GM18861 (cell line): ENCODE measurements at regions not wholly inside any gene's neighbourhood (a gene's known extent, or its start where the extent isn't known, plus 50 kb on each side); places are given as distances from the start of the nearest gene placed in this dataset.
"Not testable (repeated sequence)": the region's sequence is repeated elsewhere in the genome, so short reads cannot be mapped to it uniquely, and the experiment has no call there.

ENCODE experiments used
- ATAC-seq: cut with Tn5 transposase; IDR thresholded peaks from one replicate; pipeline ENCODE4 v1.9.1; 2021; ENCODE audit not compliant: unreplicated experiment

DNA sequence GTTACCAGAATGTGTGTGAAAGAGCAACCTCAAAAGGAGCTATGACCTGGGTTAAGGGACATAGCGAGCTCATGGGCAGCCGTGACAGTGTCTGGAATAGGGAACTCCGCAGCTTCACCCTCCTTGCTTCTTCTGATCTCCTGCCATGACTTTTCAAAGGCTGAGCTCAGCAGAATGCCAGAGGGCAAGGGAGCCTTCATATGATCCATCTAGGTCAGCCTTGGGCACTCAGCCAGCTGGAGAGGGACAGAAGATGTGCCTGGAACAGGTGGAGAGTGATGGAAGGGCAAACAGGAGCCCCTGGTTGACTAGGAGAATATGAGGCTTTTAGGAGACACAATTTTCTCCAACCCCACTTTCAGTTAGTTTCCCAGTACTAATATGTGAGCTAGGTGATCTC lies 352.8 kb upstream of the FRG2C start:
- not testable (repeated sequence) for ATAC-seq

DNA sequence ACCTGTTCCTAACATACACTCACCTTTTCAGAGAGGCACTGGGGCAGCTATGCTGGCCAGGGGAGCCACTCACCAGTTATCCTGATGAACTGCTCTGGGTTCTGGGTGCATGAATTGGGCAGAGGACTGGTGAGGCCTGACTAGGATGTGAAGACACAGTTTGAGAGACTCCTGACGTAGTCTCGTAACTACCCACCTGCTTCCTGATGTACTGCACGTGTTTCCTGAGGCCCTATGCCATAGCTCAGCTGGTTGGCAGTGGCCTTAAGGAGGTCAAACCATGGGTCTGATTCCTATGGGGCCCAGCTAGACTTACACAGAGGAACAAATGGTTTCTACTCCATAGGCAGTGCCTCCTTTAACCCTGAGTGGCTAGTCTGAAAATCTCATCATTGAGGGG lies 351.7 kb upstream of the FRG2C start:
- not testable (repeated sequence) for ATAC-seq

DNA sequence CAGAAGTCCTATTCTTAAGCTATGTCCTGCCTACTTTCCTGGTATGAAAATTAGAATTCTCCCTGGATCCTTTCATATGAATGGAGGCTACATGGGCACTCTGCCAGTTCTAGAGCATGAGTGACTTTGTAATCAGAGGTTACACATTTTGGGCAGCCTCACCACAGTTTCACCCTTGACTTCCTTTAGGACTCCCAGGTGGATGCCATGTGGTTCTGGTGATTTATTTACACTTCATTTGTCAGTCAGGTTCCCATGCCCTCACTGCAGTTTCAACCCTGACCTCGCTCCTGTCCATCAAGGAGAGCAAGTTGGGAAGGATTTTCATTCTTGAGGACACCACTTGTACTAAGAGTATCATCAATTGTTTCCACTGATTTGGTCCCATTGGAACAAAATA lies 344.4 kb upstream of the FRG2C start:
- ATAC-seq: not testable (repeated sequence)

DNA sequence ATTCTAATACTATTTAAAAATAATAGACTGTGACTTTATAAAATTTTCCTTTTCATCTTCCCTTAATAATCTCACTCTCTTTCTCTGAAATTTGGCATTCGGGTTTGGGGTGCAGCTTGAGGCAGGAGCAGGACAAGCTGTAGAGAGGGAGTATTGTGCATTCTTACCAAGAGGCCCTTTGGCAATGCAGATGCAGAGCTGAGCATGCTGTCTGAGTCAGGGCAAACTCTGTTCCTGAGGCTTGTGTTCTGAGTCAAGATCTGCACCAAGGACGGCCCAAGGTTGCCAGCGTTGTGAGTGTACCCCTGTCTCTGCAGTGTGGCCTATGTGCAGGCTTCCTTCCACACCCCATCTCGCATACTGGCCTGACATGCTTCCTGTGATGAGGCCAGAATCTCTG lies 343.8 kb upstream of the FRG2C start:
- no peak for ATAC-seq

DNA sequence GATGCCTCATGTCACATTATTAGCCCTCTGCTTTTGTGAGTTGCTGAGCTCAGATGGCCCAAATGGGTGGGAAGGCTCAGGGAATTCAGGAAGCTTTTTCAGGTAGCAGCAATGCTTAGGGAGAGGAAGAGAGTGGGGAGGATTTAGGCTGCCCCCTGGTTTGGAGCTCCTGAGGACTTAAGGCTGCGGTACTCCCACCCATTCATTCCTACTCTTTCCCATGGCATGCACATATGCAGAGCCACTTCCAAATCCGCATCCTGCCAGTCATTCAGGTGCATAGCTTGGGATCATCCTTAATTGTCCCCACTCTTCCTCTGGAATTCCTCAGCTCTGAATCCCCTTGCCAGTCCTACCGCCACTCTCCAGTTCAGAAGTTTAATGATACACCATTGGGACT lies 343.1 kb upstream of the FRG2C start:
- ATAC-seq: no peak

DNA sequence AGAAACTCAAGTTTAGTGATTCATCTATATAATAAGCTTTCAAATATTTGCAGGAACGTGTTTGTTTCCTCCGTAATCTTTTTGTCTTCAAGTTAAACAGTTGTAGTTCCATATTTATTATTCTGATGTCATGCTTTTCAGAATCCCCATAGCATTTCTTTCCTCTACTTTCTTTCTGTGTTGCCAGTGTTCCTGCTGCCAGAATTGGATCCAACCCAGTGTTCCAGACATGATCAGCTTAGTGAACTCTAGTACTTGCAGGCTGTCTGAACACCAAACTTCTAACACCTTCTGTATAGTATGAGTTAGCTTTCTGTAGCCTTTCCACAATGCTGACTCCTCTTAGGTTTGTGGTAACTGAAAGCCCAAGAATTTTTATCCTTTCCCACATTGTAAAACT lies 340.2 kb upstream of the FRG2C start:
- not testable (repeated sequence) for ATAC-seq

DNA sequence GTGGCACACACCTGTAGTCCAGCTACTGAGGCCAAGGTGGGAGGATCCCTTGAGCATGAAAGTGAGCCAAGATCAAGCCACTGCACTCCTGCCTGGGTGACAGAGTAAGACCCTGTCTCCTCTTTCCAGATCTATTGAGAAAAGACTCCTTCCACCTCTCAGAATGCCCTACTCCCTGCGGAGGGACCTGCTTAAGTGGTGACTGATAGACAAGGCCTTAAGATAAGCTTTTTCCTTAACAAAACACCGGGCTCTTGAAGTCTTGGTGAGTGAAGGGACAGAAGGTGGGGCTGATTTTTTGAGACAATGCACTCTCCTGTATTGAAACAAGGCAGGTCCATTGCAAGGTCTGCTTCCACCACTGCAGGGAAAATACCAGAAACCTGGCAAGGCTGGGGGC lies 338.4 kb upstream of the FRG2C start:
- no peak for ATAC-seq

DNA sequence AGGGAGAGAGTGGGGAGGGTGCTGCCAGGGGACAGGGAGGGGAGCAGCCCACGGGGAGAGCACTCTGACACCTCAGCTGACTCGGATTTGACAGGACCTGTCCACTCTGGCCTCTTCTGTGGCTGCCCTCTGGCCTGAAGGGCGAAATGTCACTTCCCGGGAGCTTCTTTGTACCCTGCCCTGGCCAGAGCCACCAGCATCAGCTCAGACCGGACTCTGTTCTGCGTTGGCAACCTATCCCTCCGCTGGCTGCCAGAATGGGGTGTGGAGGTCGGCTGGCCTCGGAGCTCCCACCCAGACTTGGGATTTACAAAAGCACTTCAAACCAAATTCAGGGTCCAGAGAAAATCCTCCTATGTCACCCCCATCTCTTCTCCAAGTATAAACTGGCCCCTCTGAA lies 336.7 kb upstream of the FRG2C start:
- no peak for ATAC-seq

DNA sequence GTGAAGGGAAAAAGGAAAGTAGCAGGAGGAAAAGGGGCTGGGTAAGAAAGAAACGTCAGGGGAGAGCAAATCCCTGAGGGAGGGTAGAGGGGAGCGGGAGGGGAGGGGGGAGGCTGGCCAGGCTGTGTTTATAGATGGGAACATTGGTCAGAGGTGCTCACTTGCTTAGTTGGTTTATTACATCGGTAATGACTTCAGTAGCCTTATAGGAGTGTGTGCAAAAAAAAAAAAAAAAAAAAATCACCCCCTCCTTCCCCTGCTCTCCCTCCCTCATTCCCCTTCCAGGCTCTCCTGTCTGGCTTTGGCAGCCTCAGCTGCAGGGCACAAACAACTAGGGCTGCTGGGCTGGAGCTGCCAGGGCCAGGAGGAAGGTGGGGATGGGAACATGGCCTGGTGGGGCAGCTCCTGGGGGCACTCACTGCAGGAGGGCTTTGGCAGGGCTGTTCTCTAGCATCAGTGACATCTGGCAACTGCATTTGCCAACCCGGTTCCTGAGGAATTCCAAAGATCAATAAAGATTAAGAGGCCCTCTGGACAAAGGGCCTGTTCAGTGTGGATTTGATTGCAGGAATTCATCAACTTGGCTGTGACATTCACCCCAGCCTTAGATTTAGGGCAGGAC lies 334.5 kb upstream of the FRG2C start:
- ATAC-seq: no peak

DNA sequence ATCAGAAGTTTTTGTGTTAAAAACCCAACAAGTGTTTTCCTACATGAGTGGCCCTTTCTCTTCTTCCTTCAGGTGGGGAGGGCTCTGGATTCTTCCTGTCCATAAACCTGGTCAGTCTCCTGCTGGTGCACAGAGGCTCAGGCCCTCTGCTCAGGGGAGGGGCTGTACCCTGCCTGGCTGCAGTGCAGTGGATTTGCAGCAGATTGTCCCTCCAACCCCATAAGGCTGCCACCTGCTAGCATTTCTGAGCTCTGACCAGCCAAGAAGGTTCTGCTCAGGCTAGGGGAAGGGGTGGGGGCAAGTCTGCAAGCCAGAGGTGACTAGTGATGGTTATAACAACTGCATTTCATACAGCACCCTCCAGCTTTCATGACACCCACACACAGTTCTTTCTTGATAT lies 333.7 kb upstream of the FRG2C start:
- ATAC-seq: not testable (repeated sequence)

DNA sequence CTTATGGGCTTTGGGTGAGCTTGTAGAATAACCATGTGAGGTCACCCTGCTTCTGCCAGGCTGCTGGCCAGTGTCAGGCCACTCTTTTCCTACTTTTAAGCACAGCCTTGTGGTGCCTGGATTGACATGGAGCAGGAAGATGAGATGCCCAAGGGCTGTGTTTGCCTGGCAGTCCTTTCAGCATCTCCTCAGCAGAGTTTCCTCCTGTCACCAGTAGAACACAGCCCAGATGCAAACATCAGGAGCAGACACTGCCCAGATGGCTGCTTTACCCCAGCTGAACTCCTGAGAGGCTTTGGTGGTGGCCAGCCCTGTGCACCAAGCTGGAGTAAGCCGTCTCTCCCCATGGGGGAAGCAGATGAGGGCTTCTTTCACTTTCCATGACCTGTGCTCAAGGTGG lies 332.0 kb upstream of the FRG2C start:
- ATAC-seq: not testable (repeated sequence)

DNA sequence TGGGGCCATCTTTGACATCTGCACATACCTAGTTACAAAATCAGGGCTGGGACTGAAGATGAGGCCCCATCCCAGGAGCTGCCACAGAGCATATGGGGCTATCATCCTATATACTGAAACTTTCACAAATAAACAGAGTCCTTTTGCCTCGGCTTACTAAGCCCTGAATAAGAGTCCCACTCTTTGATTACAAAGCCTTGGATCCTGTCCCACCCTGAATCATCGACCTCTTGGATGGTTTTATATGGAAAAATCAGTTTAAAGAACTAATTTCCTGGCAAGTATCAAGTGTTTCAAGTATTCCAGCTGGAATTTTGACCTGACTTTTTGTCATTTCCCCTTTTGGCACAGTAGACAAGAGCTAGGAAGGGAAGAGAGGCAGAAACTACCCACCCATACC lies 331.3 kb upstream of the FRG2C start:
- ATAC-seq: no peak

DNA sequence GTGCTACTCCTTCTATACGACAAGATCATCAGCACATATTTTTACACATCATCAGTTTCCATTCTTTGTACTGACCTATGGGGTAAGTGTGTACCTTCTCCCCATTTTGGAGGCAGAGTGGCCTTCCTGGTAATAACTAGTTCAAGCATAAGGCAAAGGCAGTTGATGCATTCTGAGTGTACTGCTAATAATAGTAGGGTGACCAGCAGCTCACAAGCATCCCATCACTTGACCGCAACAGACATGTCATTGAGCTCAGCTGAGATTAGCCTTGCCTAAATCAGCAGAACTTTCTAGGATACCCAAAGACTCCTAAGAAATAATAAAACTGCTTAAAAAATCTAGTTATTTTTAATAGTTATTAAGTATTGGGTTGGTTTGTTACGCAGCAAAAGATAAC lies 329.8 kb upstream of the FRG2C start:
- ATAC-seq: no peak

DNA sequence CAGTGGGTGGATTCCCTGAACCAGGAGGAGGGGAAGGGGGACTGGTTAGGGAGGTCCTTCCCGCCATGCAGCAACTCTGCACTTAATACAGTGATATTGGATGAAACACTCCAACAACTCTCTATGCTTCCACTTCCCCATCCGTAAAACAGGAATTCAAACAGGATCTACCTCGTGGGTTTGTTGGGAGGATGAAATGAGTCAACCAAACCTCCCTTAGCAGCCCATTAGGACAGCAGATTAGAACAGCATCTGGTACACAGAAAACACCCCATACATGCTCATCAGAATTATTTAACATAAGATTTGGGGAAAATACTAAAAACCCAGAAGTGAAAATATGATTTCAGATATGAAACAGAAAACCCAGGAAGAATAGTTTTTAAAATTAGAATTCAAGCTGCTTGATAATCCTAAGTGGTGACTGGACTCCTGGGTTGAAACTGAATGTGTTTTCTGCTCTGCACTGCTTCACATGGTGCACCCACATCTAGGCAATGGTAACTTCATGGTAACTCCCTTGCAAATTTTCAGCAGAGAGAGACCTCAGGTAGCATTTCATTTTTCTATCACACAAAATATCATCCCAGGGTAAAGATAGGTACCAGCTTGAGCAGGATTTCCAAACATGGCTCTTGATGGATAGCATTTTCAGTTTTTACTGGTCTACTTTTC lies 326.8 kb upstream of the FRG2C start:
- ATAC-seq: no peak

DNA sequence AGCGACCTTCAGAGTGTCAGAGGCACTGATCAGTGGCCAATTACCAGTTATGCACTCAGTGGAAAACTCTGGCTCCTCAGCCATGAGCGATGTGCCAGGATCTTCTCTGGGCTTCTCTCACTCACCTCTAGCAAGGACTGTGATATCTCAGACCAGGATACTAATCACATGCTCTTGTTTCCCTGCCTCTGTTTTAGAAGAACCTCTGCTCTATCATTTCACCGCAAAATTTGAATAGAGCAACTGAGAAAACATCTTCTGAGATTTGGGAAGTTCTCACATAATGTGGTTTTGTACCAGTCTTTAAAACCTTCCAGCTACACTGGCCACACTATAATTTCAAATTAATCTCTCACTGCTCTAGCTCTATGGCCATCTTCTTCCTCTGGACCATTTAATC lies 325.8 kb upstream of the FRG2C start:
- no peak for ATAC-seq

DNA sequence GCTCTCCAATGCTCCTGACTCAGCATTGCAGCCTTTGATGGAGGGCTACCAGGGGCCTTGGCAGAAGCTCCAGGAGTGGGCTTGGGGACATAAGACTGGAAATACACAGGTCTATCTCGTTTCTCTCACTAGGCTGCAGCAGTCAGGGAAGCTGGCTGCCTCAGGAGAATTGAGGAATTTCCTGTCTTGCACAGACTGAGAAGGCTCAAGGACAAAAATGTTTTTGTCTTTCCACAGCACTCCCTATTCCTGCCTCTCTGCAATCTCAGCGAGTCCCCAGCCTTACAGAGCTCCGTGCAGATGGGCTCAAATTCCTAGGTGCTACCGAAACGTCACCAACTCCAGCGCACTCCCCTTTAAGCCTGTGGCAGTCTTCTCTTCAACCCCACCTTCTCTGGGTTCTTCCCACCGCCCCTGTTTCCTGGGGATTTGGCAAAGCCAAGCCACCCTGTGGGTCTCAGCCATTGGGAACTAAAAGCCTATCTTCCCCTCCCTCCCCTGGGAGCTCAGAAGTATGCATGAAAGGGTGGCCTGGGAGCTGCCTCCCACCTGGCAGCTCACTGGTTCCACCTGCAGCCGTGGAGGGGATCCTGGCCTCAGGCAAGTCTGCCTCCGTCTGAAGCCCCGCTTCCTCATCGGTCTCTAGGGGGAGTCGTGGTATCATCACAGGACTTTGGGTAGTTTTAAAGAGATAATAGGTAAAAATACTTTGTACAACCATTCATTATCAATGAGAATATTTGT lies 322.6 kb upstream of the FRG2C start:
- no peak for ATAC-seq

DNA sequence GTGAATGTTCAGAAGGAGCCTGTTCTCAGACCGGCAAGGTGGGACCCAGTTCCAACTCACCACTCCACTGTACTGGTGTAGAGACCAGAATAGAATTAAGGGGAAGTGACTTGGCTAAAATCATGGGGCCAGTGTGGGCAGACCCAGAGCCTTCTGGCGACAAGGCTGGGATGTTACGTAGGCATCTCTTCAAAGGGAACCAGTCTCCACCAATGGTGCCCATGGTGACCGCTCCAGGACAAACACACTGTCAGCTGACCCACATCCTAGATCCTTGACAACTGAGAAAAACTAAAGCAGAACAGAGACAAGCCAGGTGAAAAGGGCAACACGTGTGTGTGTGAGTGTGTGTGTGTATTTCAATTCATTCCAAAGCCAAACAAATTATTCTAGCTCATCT lies 321.7 kb upstream of the FRG2C start:
- no peak for ATAC-seq

DNA sequence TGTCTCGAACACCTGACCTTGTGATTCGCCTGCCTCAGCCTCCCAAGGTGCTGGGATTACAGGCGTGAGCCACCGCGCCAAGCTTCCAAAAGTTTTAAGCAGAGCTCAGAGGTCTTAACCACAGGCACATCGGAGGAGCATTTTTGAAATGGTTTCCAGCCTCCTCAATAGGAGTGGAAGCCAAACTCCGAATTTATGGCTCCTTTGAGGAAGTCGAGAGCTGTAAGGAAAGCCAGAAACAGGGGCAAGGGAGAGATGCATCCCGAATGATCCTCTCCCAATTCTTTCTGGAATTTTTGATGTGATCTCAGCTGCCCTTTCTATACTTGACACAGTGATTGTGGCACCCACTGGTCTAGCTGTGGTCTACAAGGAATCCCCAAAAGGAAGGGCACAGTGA lies 313.6 kb upstream of the FRG2C start:
- not testable (repeated sequence) for ATAC-seq

DNA sequence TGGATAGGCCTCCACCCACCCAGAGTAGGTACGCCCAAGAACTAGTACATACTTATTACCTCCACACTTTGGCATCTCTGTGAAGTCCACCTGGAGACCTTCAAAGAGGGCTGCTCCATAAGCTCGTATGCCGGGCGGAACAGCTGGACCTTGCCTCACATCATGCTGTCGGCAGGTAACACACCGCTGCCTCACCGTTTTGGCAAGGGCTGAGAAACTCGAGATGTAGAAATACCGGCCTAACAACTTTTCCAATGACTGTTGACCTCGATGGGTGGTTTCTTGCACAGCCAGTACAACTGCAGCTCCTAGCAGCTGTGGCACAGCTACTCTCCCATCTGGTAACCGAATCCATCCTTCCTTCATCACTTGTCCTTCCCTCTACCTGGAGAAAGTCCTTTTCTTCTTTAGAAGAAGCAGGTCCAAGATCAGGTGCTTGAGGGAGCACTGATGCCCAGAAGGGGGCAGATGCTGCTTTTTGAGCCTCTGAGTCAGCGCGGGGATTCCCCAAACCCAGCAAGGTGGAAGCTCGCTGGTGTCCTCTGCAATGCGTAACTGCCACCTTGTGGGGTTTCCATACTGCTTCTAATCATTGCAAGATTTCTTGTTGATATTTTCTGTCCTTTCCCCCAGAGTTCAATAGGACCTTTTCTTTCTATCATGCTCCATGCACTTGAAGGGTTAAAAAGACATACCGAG lies 301.9 kb upstream of the FRG2C start:
- ATAC-seq: not testable (repeated sequence)

DNA sequence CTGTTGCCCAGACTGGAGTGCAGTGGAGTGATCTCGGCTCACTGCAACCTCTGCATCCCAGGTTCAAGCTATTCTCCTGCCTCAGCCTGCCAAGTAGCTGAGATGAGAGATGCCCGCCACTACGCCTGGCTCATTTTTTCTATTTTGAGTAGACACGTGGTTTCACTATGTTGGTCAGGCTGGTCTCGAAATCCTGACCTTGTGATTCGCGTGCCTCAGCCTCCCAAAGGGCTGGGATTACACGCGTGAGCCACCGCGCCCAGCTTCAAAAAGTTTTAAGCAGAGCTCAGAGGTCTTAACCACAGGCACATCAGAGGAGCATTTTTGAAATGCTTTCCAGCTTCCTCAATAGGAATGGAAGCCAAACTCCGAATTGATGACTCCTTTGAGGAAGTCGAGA lies 291.2 kb upstream of the FRG2C start:
- ATAC-seq: not testable (repeated sequence)

DNA sequence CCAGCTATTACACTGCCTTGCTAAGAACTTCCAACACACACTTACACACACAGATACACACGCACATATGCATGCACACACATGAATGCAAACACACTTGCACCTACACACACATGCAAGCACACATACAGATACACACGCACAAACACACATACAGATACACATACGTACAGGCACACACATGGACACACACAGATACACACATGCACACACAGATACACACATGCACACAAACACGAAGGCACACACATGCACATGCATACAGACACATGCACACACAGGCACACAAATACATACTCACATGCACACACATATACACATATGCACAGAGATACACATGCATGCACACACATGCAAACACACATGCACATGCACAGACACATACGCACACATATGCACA lies 284.3 kb upstream of the FRG2C start:
- ATAC-seq: not testable (repeated sequence)
